ENCODE measurements at regions not wholly inside any gene's neighbourhood (a gene's known extent, or its start where the extent isn't known, plus 50 kb on each side); places are given as distances from the start of the nearest gene placed in this dataset.

DNA sequence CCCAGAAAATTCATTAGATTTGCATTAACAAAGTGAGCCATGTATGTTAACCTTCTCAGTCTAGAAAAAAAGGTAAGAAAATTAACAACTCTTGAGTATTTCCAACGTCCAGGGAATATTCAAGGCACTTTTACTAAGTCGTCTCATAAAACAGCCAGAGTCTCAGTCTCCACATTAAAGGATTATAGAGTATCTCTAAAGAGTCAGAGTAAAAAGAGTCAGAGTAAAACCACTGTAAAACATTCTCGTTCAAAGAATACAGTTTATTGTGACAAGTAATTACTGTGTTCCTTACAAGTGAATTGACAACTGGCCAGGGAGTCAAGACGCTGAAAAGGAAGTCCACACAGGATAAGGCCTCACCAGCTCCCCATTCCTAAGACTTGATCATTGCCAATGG is 97.2 kb upstream of the ISL1 start:
- H2AFZ ChIP-seq (ENCODE audit: low read length): no peak overlapping the region
- H3K4me1 ChIP-seq (ENCODE audit: insufficient read depth, low read length, severe bottlenecking): no peaks in the 10 kb centered on the region
- H4K20me1 ChIP-seq (ENCODE audit: insufficient read depth, low read length): no peaks in the 10 kb centered on the region
- no peaks in the 10 kb centered on the region for H3K79me2 ChIP-seq (ENCODE audit: insufficient read depth, low read length)
- no peak overlapping the region for H3K9ac ChIP-seq (ENCODE audit: low read length)
- TF ChIP-seq, protein P1, sequence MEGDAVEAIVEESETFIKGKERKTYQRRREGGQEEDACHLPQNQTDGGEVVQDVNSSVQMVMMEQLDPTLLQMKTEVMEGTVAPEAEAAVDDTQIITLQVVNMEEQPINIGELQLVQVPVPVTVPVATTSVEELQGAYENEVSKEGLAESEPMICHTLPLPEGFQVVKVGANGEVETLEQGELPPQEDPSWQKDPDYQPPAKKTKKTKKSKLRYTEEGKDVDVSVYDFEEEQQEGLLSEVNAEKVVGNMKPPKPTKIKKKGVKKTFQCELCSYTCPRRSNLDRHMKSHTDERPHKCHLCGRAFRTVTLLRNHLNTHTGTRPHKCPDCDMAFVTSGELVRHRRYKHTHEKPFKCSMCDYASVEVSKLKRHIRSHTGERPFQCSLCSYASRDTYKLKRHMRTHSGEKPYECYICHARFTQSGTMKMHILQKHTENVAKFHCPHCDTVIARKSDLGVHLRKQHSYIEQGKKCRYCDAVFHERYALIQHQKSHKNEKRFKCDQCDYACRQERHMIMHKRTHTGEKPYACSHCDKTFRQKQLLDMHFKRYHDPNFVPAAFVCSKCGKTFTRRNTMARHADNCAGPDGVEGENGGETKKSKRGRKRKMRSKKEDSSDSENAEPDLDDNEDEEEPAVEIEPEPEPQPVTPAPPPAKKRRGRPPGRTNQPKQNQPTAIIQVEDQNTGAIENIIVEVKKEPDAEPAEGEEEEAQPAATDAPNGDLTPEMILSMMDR (IDR thresholded peaks at IDR 0.05; ENCODE audit: low read length): no peak
- TF ChIP-seq EZH2 (IDR thresholded peaks at IDR 0.05; ENCODE audit: borderline replicate concordance, low read length): no peak
- no peak overlapping the region for H3K27ac ChIP-seq (ENCODE audit: low read depth, low read length, poor library complexity, severe bottlenecking)
- H3K4me2 ChIP-seq (ENCODE audit: low read length): no peak overlapping the region
- no peaks in the 10 kb centered on the region for H3F3A ChIP-seq (ENCODE audit: insufficient read depth, low read length)
- H3K27me3 ChIP-seq (ENCODE audit: insufficient read depth, low read length): no peaks in the 10 kb centered on the region
- no peaks in the 10 kb centered on the region for H3K36me3 ChIP-seq (ENCODE audit: insufficient read depth, low read length)
- H3K4me3 ChIP-seq (ENCODE audit: low read depth, low read length, poor library complexity, severe bottlenecking): no peak overlapping the region
- H3K9me3 ChIP-seq (ENCODE audit: low read length): no peaks in the 10 kb centered on the region
- H3K9me2 ChIP-seq (ENCODE audit: low read depth, low read length): no peaks in the 10 kb centered on the region

- Histone ChIP-seq H3K4me3 (ENCODE audit: low read depth, low read length, poor library complexity, severe bottlenecking) (no peak overlapping the region), H2AFZ (ENCODE audit: low read length) (no peak overlapping the region), H3K27me3 (ENCODE audit: insufficient read depth, low read length) (no peaks in the 10 kb centered on the region), H3K9ac (ENCODE audit: low read length) (no peak overlapping the region), H3F3A (ENCODE audit: insufficient read depth, low read length) (no peaks in the 10 kb centered on the region), H3K9me2 (ENCODE audit: low read depth, low read length) (no peaks in the 10 kb centered on the region), H3K36me3 (ENCODE audit: insufficient read depth, low read length) (no peaks in the 10 kb centered on the region), H3K9me3 (ENCODE audit: low read length) (no peaks in the 10 kb centered on the region), H4K20me1 (ENCODE audit: insufficient read depth, low read length) (no peaks in the 10 kb centered on the region), H3K27ac (ENCODE audit: low read depth, low read length, poor library complexity, severe bottlenecking) (no peak overlapping the region), H3K79me2 (ENCODE audit: insufficient read depth, low read length) (no peaks in the 10 kb centered on the region), H3K4me1 (ENCODE audit: insufficient read depth, low read length, severe bottlenecking) (no peaks in the 10 kb centered on the region), H3K4me2 (ENCODE audit: low read length) (no peak overlapping the region)
- TF ChIP-seq, protein P1 (IDR thresholded peaks at IDR 0.05; ENCODE audit: low read length): no peak
- TF ChIP-seq EZH2 (IDR thresholded peaks at IDR 0.05; ENCODE audit: borderline replicate concordance, low read length): no peak
Measured at GRCh38 chr5:51302343-51302742, 80.9 kb upstream of the ISL1 start.

GRCh38 chr5:51326844-51327243 is 56.4 kb upstream of the ISL1 start:
- Histone ChIP-seq H2AFZ (ENCODE audit: low read length) (no peak overlapping the region), H3K9me3 (ENCODE audit: low read length) (no peaks in the 10 kb centered on the region), H3K9me2 (ENCODE audit: low read depth, low read length) (no peaks in the 10 kb centered on the region), H3F3A (ENCODE audit: insufficient read depth, low read length) (no peaks in the 10 kb centered on the region), H4K20me1 (ENCODE audit: insufficient read depth, low read length) (no peaks in the 10 kb centered on the region), H3K27ac (ENCODE audit: low read depth, low read length, poor library complexity, severe bottlenecking) (no peak overlapping the region), H3K36me3 (ENCODE audit: insufficient read depth, low read length) (no peaks in the 10 kb centered on the region), H3K79me2 (ENCODE audit: insufficient read depth, low read length) (no peaks in the 10 kb centered on the region), H3K4me1 (ENCODE audit: insufficient read depth, low read length, severe bottlenecking) (no peaks in the 10 kb centered on the region), H3K4me2 (ENCODE audit: low read length) (no peak overlapping the region), H3K27me3 (ENCODE audit: insufficient read depth, low read length) (no peaks in the 10 kb centered on the region), H3K9ac (ENCODE audit: low read length) (no peak overlapping the region), H3K4me3 (ENCODE audit: low read depth, low read length, poor library complexity, severe bottlenecking) (no peak overlapping the region)
- no peak for TF ChIP-seq EZH2 (IDR thresholded peaks at IDR 0.05; ENCODE audit: borderline replicate concordance, low read length)
- TF ChIP-seq, protein P1 (IDR thresholded peaks at IDR 0.05; ENCODE audit: low read length): no peak
